ENCODE measurements at regions not wholly inside any gene's neighbourhood (a gene's known extent, or its start where the extent isn't known, plus 50 kb on each side); places are given as distances from the start of the nearest gene placed in this dataset.

DNA sequence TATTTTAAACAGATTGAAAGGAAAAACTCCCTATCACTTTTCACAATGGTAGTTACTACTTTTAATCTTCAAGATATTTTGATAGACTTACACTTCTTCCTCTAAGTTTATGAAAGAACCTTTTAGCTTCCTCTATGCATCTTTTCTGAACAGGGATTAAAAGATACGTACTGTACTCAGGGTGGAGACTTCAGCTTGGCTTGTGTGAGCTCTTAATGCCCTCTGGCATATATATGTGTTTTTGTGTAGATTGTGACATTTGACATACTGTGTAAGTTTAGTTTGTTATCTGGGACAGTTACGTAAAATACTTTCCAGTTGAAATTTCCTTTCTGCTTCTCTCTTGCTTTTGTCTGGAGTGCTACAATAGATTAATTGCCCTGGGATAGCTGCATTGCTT is 109.3 kb upstream of the NUDT6 start:
- no peak for DNase-seq

DNA sequence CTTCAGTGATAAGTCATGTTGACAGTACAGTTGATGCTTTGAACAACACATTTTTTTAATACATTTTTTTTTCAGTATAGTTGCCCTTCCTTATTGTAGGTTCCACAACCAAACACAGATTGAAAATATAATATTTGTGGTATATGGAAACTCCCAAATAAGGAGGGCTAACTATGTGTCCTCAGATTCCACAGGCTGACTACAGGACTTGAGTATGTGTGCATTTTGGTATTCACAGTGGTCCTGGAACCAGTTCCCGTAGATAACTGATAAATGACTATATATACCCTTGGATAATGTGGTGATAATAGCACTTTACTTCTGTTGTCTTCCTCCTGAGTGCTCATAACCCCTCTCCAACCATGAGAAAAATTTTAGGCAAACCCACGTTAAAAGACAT is 111.6 kb upstream of the NUDT6 start:
- no peak for DNase-seq

GRCh38 chr4:123035239-123035638 is 112.8 kb upstream of the NUDT6 start:
- no peak for DNase-seq

GRCh38 chr4:123037804-123038203 is 115.4 kb upstream of the NUDT6 start:
- no peak for DNase-seq

GRCh38 chr4:123042095-123042494 is 119.7 kb upstream of the NUDT6 start:
- no peak for DNase-seq

DNA sequence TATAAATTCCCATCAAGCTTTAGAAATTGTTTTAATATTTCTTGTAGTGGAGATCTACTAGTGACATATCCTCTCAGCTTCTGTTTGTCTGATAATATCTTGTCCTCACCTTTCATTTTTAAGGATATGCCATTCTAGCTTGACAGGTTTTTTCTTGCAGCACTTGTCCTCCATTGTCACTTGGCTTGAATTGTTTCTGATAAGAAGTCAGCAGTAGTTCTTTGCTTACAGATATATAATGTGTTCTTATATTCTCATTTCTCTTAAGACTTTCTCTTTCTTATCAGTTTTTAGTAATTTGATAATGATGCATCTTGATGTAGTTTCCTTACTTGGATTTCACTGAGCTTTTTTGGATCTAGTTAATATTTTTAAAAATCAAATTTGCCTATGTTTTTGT is 120.6 kb upstream of the NUDT6 start:
- DNase-seq: no peak

GRCh38 chr4:123043793-123044425 is 121.5 kb upstream of the NUDT6 start:
- no peak for DNase-seq

DNA sequence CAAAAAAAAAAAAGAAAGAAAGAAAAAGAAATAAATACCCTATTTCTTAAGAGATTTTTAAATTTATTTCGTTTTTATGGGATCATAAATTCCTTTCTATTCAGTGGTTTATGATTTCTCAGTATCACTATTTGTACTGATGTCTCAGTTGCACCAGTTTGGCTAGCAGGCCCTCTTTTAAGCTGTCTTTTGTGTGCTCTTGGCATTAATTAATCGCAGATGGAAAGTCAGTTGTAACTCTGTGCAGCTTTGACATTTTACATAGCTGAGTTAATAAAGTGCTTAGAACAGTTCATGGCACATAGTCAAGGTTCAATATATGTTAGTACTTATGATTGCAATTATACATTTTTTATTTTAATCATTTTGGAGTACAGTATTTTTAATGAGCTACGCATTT is 123.7 kb upstream of the NUDT6 start:
- DNase-seq: no peak

GRCh38 chr4:123050018-123050417 is 127.6 kb upstream of the NUDT6 start:
- no peak for DNase-seq

- DNase-seq: no peak
Observed at GRCh38 chr4:123052007-123052406, 129.6 kb upstream of the NUDT6 start.

- no peak for DNase-seq
Observed at GRCh38 chr4:123055943-123056342, 133.5 kb upstream of the NUDT6 start.

DNA sequence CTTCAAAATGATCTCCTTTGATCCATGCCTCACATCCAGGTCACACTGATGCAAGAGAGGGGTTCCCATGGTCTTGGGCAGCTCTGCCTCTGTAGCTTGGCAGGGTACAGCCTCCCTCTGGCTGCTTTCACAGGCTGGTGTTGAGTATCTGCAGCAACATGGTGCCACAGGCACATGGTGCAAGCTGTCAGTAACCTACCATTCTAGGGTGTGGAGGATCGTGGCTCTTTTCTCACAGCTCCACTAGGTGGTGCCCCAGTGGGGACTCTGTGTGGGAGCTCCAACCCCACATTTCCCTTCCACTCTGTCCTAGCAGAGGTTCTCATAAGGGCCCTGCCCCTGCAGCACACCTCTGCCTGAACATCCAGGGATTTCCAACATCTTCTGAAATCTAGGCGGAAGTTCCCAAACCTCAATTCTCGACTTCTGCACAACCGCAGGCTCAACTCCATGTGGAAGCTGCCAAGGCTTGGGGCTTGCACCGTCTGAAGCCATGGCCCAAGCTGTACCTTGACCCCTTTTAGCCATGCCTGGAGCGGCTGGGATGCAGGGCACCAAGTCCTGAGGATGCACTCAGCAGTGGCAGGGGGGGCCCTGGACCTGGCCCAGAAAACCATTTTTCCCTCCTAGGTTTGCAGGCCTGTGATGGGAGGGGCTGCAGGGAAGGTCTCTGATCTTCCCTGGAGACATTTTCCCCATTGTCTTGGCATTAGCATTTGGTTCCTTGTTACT is 137.8 kb upstream of the NUDT6 start:
- no peak for DNase-seq

DNA sequence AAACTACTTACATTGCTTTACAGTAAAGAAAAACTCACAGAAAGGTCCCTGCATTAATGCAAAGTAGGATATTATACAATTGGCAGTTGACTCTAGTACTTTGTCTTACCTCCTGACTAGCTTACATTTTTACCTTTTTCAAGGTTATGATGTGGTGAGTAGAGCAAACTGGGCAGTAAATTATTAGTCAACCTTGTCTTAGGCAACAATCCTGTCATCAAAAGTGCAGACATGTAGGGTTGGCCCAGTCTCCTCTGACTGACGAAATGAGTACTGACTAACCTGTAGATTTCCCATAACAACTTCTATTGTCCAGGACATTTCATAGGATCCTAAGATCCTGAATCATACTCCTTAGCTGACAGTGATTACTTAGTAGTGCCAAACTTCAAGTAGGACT is 142.0 kb upstream of the NUDT6 start:
- no peak for DNase-seq

- no peak for DNase-seq
Observed at GRCh38 chr4:123068081-123068480, 145.7 kb upstream of the NUDT6 start.

DNA sequence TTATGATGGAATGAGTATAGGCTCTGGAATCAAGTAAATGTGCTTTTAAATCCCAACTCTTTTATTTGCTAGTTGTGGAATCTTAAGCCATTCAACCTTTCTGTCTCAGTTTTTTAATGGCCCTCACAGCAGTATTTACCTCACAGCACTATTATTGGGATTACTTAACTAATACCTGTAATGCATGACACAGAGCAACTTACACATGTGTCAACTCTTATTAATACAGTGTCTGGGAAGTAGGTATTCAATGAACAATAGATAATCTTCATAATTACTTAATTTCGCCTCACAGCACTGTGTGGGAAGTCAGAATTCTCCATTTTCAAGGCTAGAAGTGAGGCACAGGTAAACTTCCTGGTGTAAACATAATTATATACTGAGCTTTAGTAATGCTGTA is 149.7 kb upstream of the NUDT6 start:
- no peak for DNase-seq

GRCh38 chr4:123073650-123074049 is 151.3 kb upstream of the NUDT6 start:
- DNase-seq: no peak

DNA sequence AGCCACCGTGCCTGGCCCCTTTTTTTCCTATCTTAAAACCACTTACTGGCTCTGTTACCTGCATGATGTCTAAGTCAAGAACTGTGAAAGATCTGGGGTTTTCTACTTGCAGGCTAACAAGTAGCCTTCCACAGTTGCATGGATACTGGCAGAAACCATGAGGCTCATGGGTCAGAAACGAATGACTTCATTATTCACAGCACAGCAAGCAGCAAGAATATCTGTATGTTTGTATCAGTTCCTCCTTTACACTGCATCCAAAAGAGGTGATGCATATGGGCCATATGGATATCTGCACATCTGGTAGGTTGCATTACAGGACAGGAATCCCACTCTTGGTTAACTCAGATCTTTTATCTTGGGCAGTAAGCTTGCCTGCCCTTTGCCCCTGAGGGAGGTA is 154.9 kb upstream of the NUDT6 start:
- no peak for DNase-seq

DNA sequence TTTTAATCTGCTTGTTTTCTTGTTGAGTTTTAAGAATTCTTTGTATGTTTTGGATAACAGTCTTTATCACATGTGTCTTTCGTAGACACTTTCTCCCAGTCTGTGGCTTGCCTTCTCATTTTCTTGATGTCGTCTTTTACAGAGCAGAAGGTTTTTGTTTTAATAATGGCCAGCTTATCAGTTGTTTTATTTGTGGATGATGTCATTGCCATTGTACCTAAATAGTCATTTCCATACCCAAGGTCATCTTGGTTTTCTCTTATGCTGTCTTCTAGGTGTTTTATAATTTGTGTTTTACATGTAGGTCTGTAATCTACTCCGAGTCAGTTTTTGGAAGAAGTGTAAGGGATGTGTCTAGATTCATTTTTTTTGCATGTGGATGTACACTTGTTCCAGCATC is 159.6 kb upstream of the NUDT6 start:
- DNase-seq: no peak

GRCh38 chr4:123083646-123084045 is 161.2 kb upstream of the NUDT6 start:
- DNase-seq: no peak

GRCh38 chr4:123088501-123088900 is 166.1 kb upstream of the NUDT6 start:
- no peak for DNase-seq

GRCh38 chr4:123090886-123091285 is 168.5 kb upstream of the NUDT6 start:
- DNase-seq: no peak

GRCh38 chr4:123092586-123092985 is 170.2 kb upstream of the NUDT6 start:
- no peak for DNase-seq

DNA sequence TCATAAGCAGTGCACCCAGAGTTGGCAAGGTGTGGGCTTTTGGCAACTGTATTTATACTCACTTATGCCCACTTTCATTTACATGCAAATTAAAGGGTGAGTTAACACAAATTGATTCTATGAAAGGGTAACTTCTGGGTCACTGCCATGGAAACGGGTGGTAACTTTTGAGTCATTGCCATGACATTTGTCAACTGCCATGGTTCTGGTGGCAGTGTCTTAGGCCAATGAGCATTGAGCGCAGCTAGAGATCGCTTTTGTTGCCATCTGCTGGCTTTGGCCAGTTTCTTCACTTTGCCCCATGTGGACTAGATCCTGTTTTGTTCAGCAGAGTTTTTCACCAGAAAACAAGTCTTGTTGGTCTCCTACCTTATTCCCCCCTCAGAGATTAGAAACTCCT is 170.8 kb upstream of the NUDT6 start:
- DNase-seq: no peak

DNA sequence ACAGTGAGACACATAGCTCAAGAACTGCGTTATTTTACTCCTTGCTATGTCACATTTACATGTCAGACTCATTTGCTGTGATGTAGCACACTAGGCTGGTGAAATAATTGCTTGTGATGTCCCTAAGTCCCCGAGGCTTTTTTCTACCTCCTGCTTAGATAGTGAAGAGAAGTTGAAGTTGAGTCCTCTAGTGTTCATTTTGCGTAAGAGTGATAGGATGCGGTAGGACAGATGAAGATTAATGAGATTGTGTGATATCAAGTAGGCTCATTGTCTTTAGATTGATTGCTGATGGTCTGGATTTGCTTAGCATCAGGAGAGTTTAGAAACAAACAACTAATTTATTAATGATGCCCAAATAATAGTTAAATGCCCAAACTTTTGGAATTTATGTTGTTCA is 173.6 kb upstream of the NUDT6 start:
- no peak for DNase-seq

GRCh38 chr4:123102897-123103471 is 180.6 kb upstream of the NUDT6 start:
- DNase-seq: no peak

Data from activated effector memory CD4-positive, alpha-beta T cell treated with anti-CD3 and anti-CD28 coated beads, Interleukin-2, amount 50 U/mL, for 16 hours (primary cell).